GM21619 (cell line): ENCODE measurements at regions not wholly inside any gene's neighbourhood (a gene's known extent, or its start where the extent isn't known, plus 50 kb on each side); places are given as distances from the start of the nearest gene placed in this dataset.
"Not testable (repeated sequence)": the region's sequence is repeated elsewhere in the genome, so short reads cannot be mapped to it uniquely, and the experiment has no call there.

Source experiments
- ATAC-seq: cut with Tn5 transposase; IDR thresholded peaks from one replicate; pipeline ENCODE4 v1.9.1; 2021; ENCODE audit not compliant: unreplicated experiment

DNA sequence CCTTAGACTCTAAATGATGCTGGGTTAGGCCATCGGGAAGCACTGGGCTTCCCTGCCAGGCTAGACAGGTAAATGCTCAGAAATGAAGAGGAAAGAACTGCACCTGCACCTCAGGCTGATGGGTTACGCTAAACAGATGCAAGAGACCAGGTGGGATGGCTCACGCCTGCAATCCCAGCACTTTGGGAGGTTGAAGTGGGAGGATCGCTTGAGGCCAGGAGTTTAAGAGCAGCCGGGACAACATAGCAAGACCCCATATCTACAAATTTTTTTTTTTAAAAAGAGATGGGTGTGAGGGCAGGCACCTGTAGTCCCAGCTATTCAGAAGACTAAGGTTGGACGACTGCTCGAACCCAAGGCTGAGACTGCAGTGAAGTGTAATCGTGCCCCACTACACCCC lies 634.7 kb downstream of the UQCRFS1 start:
- ATAC-seq: no peak

GRCh38 chr19:28577666-28578065 lies 635.3 kb downstream of the UQCRFS1 start:
- ATAC-seq: no peak

- no peak for ATAC-seq
Measured at GRCh38 chr19:28577233-28577632, 635.7 kb downstream of the UQCRFS1 start.

DNA sequence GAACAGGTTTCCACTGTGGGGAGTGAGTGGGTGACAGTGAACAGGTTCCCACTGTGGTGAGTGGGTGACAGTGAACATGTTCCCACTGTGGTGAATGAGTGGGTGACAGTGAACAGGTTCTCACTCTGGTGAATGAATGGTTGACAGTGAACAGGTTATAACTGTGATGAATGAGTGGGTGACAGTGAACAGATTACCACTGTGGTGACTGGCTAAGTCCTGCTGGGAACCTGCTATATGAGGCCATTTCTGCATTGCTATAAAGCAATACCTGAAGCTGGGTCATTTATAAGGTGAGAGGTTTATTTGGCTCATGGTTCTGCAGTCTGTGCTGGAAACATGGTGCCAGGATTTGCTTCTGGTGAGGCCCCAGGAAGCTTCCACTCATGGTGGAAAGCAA lies 637.1 kb downstream of the UQCRFS1 start:
- ATAC-seq: no peak

- ATAC-seq: not testable (repeated sequence)
Measured at GRCh38 chr19:28575312-28575711, 637.6 kb downstream of the UQCRFS1 start.

DNA sequence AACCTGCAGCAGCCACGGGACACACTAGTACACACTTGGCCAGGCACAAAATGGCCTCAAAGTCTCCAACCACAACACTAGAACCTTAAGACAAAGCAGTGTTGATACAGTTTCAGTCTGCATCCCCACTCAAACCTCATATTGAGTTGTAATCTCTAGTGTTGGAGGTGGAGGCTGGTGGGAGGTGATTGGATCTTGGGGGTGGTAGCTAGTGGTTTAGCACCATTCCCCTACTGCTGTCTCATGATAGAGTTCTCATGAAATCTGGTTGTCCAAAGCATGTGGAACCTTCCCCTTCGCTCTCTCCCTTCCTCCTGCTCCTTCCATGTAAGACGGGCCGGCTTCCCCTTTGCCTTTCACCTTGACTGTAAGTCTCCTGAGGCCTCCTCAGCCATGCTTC lies 638.7 kb downstream of the UQCRFS1 start:
- ATAC-seq: no peak

DNA sequence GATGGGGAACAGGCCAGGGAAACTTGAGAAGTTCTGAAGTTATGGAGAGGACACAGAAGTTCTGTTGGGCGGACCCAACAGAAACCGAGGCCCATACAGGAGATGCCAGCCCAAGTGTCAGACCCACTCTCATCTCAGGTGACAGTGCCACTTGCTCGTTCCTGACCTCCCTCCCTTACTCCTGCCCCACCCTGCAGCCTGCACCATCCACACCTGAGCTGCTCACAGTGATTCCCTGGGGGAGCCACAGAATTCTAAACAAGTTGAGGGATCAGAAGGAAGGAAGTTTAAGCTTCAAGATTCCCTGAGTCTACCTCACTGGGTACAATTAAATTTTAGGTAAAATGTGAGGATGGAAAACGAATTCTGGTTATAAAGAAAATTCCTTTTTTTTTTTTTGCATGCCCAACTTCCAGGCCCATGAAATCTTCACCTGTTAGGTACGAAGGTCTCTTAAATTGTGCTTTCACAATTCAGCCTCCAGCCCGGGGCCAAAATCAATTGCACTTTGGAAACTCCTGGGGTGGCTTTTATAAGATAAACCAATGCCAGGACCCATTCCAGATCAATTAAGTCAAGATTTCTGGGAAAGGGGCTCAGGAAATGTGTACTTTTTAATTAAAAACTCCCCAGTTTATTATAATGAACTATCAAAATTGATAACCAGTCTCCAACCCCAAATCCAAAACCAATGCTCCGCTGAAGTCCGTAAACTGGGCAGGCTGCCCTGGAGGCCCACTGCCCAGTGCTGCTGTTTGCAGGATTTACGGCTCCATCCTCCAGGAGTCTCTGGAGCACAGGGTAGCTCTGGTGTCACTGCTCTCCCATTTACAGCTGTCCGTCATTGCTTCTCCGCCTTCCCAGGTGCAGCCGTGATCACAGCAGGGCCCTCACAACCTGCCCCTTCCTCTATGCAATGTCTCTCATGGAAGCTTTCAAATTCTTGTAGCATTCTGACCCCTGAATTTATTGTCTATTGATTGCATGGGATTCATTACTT lies 643.5 kb downstream of the UQCRFS1 start:
- ATAC-seq: no peak

DNA sequence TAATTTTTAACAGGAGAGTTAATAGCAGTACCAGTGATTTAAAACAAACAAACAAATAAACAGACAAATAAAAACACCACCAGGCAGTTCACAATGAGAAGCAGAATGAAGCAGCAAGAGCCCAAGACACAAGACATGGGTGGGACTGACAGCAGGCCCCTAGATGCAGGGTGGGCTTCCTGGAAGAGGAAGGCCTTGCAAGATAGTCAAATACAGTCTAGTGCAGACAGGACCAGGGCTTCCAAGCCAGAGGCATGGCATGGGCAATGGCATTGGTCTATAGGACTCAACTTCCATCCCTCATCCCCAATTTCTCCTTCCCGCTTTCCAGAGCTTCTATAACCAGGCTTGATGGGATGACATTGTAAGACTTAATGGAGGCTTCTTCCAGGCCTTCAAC lies 645.1 kb downstream of the UQCRFS1 start:
- no peak for ATAC-seq

- no peak for ATAC-seq
Measured at GRCh38 chr19:28563964-28564921, 648.7 kb downstream of the UQCRFS1 start.

DNA sequence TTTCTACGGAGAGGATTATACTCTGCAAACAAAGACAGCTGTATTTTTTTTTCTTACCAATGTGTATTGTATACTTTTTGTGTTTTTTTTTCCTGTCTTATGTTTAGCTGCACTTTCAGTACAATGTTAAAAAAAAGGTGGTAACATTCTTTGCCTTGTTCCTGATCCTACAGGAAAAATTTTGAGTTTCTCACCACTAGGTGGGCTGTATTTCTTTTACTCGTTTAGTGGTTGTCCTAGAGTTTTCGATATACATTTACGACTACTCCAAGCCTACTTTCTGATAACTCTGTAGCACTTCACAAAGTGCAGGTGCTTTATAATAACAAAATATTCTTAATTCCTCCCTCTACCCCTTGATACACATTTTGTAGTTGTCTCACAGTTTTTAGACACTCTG lies 652.2 kb downstream of the UQCRFS1 start:
- no peak for ATAC-seq

GRCh38 chr19:28558783-28559182 lies 654.2 kb downstream of the UQCRFS1 start:
- no peak for ATAC-seq

- no peak for ATAC-seq
Measured at GRCh38 chr19:28556371-28556770, 656.6 kb downstream of the UQCRFS1 start.

DNA sequence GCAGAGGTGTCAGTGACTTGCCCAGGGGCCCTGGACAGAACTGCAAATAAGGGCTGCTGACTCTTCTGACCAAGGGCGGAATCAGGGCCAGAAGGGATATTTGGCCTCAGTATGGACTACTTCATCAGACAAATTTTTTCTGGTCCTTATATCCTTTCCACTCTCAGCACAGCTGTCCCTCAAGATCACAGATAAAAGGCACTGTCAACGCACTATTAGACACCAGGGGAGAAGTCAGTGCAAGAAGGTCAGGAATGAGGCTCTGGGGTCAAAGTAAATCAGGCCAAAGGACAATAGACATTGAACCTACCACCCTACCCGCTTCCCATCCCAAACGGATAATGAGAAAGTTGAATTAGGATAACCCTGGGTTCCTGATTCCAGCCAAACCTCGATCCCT lies 657.6 kb downstream of the UQCRFS1 start:
- no peak for ATAC-seq

DNA sequence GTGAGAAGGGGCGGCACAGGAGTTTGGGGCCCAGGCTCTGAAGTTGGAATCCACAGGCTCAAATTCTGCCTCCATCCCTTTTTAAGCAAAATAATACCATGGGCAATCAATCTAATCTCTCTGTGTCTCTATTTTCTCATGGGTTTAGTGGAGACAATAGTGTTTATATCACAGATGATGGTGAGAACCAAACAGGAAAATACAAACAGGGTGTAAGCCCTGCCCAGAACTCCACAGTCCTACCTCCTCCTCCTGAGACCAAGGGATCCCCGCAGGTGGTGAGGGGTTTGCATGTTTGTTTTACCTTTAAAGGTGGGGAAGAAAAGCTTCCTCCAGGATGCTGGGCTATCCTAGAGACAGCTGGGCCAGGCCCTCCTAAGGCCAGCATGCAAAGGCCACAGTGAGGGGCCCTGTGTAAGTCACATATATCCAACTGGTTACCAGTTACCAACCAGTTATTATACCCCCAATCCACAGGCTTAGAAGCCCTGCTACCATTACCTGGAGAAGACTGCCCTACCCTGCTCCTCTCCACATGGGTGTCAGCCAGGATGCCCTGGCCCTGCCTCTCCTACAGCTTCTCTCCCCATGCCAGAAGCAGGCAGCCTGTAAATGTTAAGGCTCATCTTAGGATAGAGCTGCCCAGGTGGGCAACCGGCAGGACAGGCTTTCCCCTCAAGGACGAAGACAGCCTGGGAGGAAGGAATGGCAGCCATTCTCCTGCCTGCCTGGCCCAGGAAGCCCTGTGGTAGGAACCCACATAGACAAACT lies 658.4 kb downstream of the UQCRFS1 start:
- ATAC-seq: no peak

DNA sequence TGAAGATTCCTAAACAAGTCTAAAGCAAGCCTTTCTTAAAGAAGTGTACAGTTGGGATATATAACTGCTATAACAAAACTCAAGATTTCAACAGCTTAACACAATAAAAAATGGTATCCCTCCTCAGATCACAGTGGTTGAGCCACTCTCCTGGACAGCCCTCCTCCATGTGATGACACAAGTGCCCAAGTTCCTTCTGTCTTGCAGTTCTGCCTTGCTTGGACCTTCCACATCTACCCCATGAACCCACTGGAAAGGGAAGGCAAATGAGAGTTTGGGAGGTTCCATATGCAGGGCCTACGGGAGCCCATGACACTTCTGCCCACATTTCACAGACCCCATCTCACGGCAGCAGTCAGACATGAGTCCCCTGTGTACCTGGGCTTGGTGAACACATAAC lies 659.2 kb downstream of the UQCRFS1 start:
- no peak for ATAC-seq

GRCh38 chr19:28553005-28553404 lies 659.9 kb downstream of the UQCRFS1 start:
- ATAC-seq: no peak

- no peak for ATAC-seq
Measured at GRCh38 chr19:28549680-28550277, 663.2 kb downstream of the UQCRFS1 start.

DNA sequence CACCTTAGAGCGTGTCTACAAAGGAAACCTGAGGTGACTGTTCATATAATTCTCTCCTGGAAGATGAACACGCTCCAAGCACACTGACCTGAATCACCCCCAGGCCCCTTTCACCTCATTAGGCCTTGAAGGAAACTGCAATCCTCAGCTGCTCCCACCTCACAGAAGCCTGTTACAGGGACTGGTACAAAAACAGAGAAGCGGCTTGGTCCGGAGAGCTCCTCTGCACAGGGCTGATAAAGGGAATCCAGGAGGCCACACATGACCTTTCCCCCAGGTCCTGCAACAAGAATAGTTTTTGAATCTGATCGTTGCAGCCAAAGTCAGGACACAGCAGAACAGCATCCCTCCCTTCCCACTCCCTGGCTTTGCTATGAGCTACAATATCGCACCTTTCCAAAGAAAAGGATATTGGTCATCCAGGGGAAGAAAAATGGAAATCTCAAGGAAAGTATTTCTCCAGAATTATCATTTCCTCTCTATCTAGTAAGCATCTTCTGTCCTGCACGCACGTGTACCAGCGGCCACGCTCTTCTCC lies 666.7 kb downstream of the UQCRFS1 start:
- no peak for ATAC-seq

DNA sequence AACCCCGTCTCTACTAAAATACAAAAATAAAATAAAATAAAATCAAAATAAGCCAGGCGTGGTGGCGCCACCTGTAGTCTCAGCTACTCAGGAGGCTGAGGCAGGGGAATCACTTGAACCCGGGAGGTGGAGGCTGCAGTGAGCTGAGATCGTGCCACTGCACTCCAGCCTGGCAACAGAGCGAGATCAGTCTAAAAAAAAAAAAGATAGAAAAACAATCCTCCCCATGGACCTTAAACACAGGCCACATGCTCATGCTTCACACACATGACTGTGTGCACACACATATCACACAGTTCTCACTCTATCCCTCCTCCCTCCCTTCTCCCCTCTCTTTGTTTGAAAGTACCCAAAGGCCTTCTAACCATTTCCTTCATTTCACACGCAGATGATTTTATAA lies 667.6 kb downstream of the UQCRFS1 start:
- not testable (repeated sequence) for ATAC-seq
